H1 (cell line): ENCODE measurements at regions not wholly inside any gene's neighbourhood (a gene's known extent, or its start where the extent isn't known, plus 50 kb on each side); places are given as distances from the start of the nearest gene placed in this dataset.
A peak's percentile ranks its signal among the peaks of the same experiment; 100 is the strongest.

Source experiments
- CTCF ChIA-PET: fragments of 300-600 bp; sonication (Branson Sonifier 250); formaldehyde crosslinking; loops from one replicate; lab custom pipeline; 2021; ENCODE audit not compliant: partially characterized antibody; lab: Charles Lee
- POLR2A ChIA-PET: fragments of 300-600 bp; sonication (Branson Sonifier 250); formaldehyde crosslinking; loops from one replicate; lab custom pipeline; 2021; ENCODE audit warnings: inconsistent platforms; ENCODE audit not compliant: partially characterized antibody; lab: Charles Lee
- DNase-seq, 2 experiments: peaks; one replicate each; pipeline versions ENCODE4 v3.0.0 to v3.0.0-alpha.2; 2010 to 2022; ENCODE audit warnings: low spot score in 2 of 2, low read depth in 1 of 2, mixed read lengths in 1 of 2
- FAIRE-seq: peaks from 2 replicates; lab custom pipeline; 2011; peaks lifted over from hg19 to GRCh38; lab: Jason Lieb, UNC
- H2AFZ ChIP-seq: 2 replicates; pipeline ENCODE4 v1.8.1; 2012; ENCODE audit warnings: low read length, inconsistent platforms
- H2AK5ac ChIP-seq: 2 replicates; pipeline ENCODE4 v1.6.1; 2013; ENCODE audit warnings: low read depth, low read length
- H2BK120ac ChIP-seq: replicated peaks from 2 replicates; pipeline ENCODE3; 2013; ENCODE audit warnings: low read depth, low read length, inconsistent platforms
- H2BK12ac ChIP-seq: 2 replicates; pipeline ENCODE4 v1.6.1; 2013; ENCODE audit warnings: low read depth, low read length
- H2BK15ac ChIP-seq: 2 replicates; pipeline ENCODE4 v1.6.1; 2013; ENCODE audit warnings: low read length
- H2BK20ac ChIP-seq: 2 replicates; pipeline ENCODE4 v1.6.1; 2013; ENCODE audit warnings: low read length
- H2BK5ac ChIP-seq: 2 replicates; pipeline ENCODE4 v1.6.1; 2013; ENCODE audit warnings: low read depth, low read length
- H3K14ac ChIP-seq: 2 replicates; pipeline ENCODE4 v1.6.1; 2013; ENCODE audit warnings: inconsistent platforms; ENCODE audit not compliant: insufficient read length
- H3K18ac ChIP-seq: 2 replicates; pipeline ENCODE4 v1.6.1; 2013; ENCODE audit warnings: low read length; ENCODE audit errors: extremely low read depth
- H3K23ac ChIP-seq: 2 replicates; pipeline ENCODE4 v1.6.1; 2013; ENCODE audit warnings: inconsistent platforms; ENCODE audit not compliant: insufficient read length
- H3K23me2 ChIP-seq: 2 replicates; pipeline ENCODE4 v1.6.1; 2013; ENCODE audit warnings: low read depth, low read length
- H3K27ac ChIP-seq: 2 replicates; pipeline ENCODE4 v1.6.1; 2011; ENCODE audit warnings: low read depth, low read length, inconsistent platforms
- H3K27me3 ChIP-seq, 4 experiments: replicated peaks in 1 of 4; 1 replicate in 1 of 4; 2 replicates in 3 of 4; pipeline versions ENCODE4 v1.6.1 to v1.8.1; 2011 to 2013; ENCODE audit warnings: low read length in 3 of 4, mild to moderate bottlenecking in 3 of 4, inconsistent platforms in 2 of 4, mixed read lengths in 2 of 4, moderate library complexity in 1 of 4; ENCODE audit not compliant: control insufficient read depth in 3 of 4, insufficient read depth in 3 of 4; ENCODE audit errors: extremely low read depth in 1 of 4
- H3K36me3 ChIP-seq, 4 experiments: 2 replicates each; pipeline versions ENCODE4 v1.6.1 to v1.8.1; 2011 to 2013; ENCODE audit warnings: mild to moderate bottlenecking in 4 of 4, low read length in 3 of 4, moderate library complexity in 2 of 4, control low read depth in 1 of 4, inconsistent platforms in 1 of 4; ENCODE audit not compliant: insufficient read depth in 4 of 4, control insufficient read depth in 2 of 4
- H3K4ac ChIP-seq: replicated peaks from 2 replicates; pipeline ENCODE3; 2013; ENCODE audit warnings: low read length, low read depth, mixed read lengths, inconsistent platforms; ENCODE audit not compliant: insufficient read length
- H3K4me1 ChIP-seq, 4 experiments: replicated peaks in 1 of 4; 1 replicate in 1 of 4; 2 replicates in 3 of 4; pipeline versions ENCODE4 v1.6.1 to v1.8.1; 2011 to 2013; ENCODE audit warnings: low read length in 3 of 4, inconsistent platforms in 2 of 4, mixed read lengths in 1 of 4; ENCODE audit not compliant: insufficient read depth in 4 of 4, control insufficient read depth in 3 of 4
- H3K4me2 ChIP-seq, 2 experiments: 2 replicates each; pipeline versions ENCODE4 v1.6.1 to v1.8.1; 2011 to 2013; ENCODE audit warnings: low read depth in 2 of 2, low read length in 2 of 2, control low read depth in 1 of 2, inconsistent platforms in 1 of 2, mild to moderate bottlenecking in 1 of 2; ENCODE audit not compliant: insufficient read depth in 1 of 2
- H3K4me3 ChIP-seq, 4 experiments: fragments of 200-600, 300-600 bp in 1 of 4; sonication (generic), shearing (Covaris generic), sonication (Bioruptor Twin) in 1 of 4; 2 replicates each; pipeline versions ENCODE4 v1.5.1 to v1.8.1; 2011 to 2016; ENCODE audit warnings: low read length in 4 of 4, low read depth in 3 of 4, control low read depth in 2 of 4, inconsistent platforms in 2 of 4, mild to moderate bottlenecking in 2 of 4, mixed read lengths in 1 of 4, moderate library complexity in 1 of 4; ENCODE audit not compliant: insufficient read depth in 2 of 4; ENCODE audit errors: extremely low read depth in 1 of 4
- H3K56ac ChIP-seq: replicated peaks from 2 replicates; pipeline ENCODE3; 2013; ENCODE audit warnings: low read depth, mild to moderate bottlenecking, mixed read lengths, low read length, inconsistent platforms; ENCODE audit not compliant: insufficient read length
- H3K79me1 ChIP-seq: 2 replicates; pipeline ENCODE4 v1.6.1; 2013; ENCODE audit warnings: low read depth, low read length, control low read depth
- H3K79me2 ChIP-seq, 2 experiments: 2 replicates each; pipeline versions ENCODE4 v1.6.1 to v1.8.1; 2012 to 2013; ENCODE audit warnings: low read length in 2 of 2, mild to moderate bottlenecking in 2 of 2, inconsistent platforms in 1 of 2; ENCODE audit not compliant: insufficient read depth in 2 of 2, control insufficient read depth in 1 of 2
- H3K9ac ChIP-seq, 4 experiments: replicated peaks in 1 of 4; 1 replicate in 1 of 4; 2 replicates in 3 of 4; pipeline versions ENCODE4 v1.6.1 to v1.8.1; 2011 to 2013; ENCODE audit warnings: low read depth in 3 of 4, low read length in 3 of 4, control low read depth in 2 of 4, mild to moderate bottlenecking in 2 of 4, moderate library complexity in 2 of 4, inconsistent platforms in 1 of 4; ENCODE audit errors: extremely low read depth in 1 of 4
- H3K9me3 ChIP-seq, 2 experiments: 2 replicates each; pipeline versions ENCODE4 v1.6.1 to v1.8.1; 2012 to 2013; ENCODE audit warnings: mild to moderate bottlenecking in 2 of 2, moderate library complexity in 2 of 2, control low read depth in 1 of 2, inconsistent platforms in 1 of 2, low read depth in 1 of 2, low read length in 1 of 2, mixed read lengths in 1 of 2; ENCODE audit not compliant: insufficient read depth in 2 of 2
- H4K20me1 ChIP-seq, 2 experiments: replicated peaks in 1 of 2; 2 replicates each; pipeline versions ENCODE3 to v1.8.1; 2011 to 2013; ENCODE audit warnings: inconsistent platforms in 2 of 2, low read length in 2 of 2, mild to moderate bottlenecking in 1 of 2; ENCODE audit not compliant: insufficient read depth in 2 of 2, control insufficient read depth in 1 of 2
- H4K5ac ChIP-seq: 2 replicates; pipeline ENCODE4 v1.6.1; 2013; ENCODE audit warnings: low read length, low read depth, mixed read lengths, inconsistent platforms; ENCODE audit not compliant: insufficient read length
- H4K8ac ChIP-seq: 2 replicates; pipeline ENCODE4 v1.8.0; 2013; ENCODE audit warnings: mild to moderate bottlenecking, moderate library complexity, low read length, inconsistent platforms; ENCODE audit not compliant: insufficient read depth; ENCODE audit errors: extremely low read depth
- H4K91ac ChIP-seq: replicated peaks from 2 replicates; pipeline ENCODE3; 2013; ENCODE audit warnings: low read length, mixed read lengths, inconsistent platforms; ENCODE audit not compliant: insufficient read length
- EGR1 ChIP-seq: IDR thresholded peaks from 2 replicates; pipeline ENCODE4 v1.6.1; 2011; ENCODE audit warnings: low read depth, low read length, borderline replicate concordance
- GABPA ChIP-seq: IDR thresholded peaks from 2 replicates; pipeline ENCODE4 v1.6.1; 2011; ENCODE audit warnings: mild to moderate bottlenecking, low read length, moderate library complexity, borderline replicate concordance; ENCODE audit not compliant: insufficient read depth
- GTF2F1 ChIP-seq: IDR thresholded peaks from 2 replicates; pipeline ENCODE4 v1.6.1; 2012; ENCODE audit warnings: low read depth, low read length, improper control_type of control experiment, borderline replicate concordance
- HDAC6 ChIP-seq: IDR thresholded peaks from one replicate; pipeline ENCODE4 v1.7.1; 2012; ENCODE audit warnings: low read depth, mild to moderate bottlenecking, inconsistent platforms, low read length, moderate library complexity
- KDM4A ChIP-seq: IDR thresholded peaks from one replicate; pipeline ENCODE4 v1.7.1; 2012; ENCODE audit warnings: low read depth, mild to moderate bottlenecking, moderate library complexity, low read length, inconsistent platforms; ENCODE audit not compliant: severe bottlenecking
- POLR2A ChIP-seq, 2 experiments: IDR thresholded peaks; 1 replicate in 1 of 2; 2 replicates in 1 of 2; pipeline ENCODE4 v1.6.1; 2011; ENCODE audit warnings: low read depth in 2 of 2, low read length in 2 of 2, mild to moderate bottlenecking in 2 of 2; ENCODE audit errors: control extremely low read depth in 1 of 2
- USF2 ChIP-seq: IDR thresholded peaks from 2 replicates; pipeline ENCODE4 v1.6.1; 2011; ENCODE audit warnings: low read length, improper control_type of control experiment
- WGBS, 2 experiments: shearing (Covaris generic) in 1 of 2; methylation state at CpG; one replicate each; pipeline versions ENCODE4 v1.1.6 to v1.1.7; 2013 to 2015; ENCODE audit warnings: low lambda C conversion rate in 2 of 2, mixed read lengths in 2 of 2, inconsistent platforms in 1 of 2, low coverage in 1 of 2, missing lambda C conversion rate in 1 of 2; ENCODE audit not compliant: insufficient replicate concordance in 2 of 2, insufficient coverage in 1 of 2, insufficient read length in 1 of 2; ENCODE audit errors: extremely low coverage in 1 of 2, missing lambda C conversion rate in 1 of 2; 5-methylcytosine and 5-hydroxymethylcytosine counted together
- TF ChIP-seq, protein P1 (sequence below), 3 experiments: IDR thresholded peaks; 1 replicate in 2 of 3; 2 replicates in 1 of 3; pipeline versions ENCODE4 v1.5.1 to v1.6.1; 2011; ENCODE audit warnings: low read length in 3 of 3, mild to moderate bottlenecking in 3 of 3, inconsistent platforms in 2 of 3, low read depth in 1 of 3, moderate library complexity in 1 of 3; ENCODE audit not compliant: insufficient read depth in 1 of 3; ENCODE audit errors: control extremely low read depth in 1 of 3

DNA sequence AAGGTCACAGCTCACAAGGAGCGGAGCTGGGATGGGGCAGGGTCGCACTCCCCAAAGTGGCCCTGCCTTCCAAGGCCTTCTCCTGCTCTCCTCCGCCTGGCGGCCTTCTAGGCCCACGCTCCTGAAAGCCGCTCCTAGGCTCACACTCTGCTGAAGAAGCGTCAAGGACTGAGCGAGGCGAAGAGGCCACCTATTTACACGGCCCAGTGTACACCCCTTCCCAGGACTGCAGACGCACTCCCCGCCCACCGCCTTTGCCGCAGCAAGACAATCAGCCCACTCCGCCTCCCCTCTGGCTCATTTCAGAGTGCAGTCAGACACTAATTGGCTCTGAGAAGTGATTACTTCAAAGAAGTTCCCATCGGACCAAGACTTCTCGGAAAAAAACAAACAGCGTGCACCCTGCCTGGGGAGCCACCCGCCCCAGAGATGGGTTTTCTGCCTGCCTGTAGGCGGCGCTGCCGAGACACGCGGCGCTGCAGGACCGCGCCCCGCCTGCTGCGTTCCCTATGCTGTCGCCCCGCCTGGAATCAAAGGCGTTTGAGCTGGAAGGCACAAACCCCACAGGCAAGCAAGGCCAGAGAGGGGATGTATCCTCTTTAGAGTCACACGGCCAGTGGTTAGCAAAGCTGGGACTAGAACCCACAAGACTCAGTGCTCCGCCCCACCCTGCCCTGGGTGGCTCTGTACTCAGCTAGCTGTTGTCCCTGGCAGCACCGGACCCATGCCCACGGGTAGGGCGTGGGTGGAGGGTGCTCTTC, 414.8 kb downstream of the BUD13 start:
- DNase-seq (peak; percentile 85 to 88), FAIRE-seq (no peak)
- Histone ChIP-seq H4K91ac (peak overlapping the region; percentile 29), H3K4ac (no peak overlapping the region), H3K9me3 (no peaks in the 10 kb centered on the region), H3K27me3 (no peaks in the 10 kb centered on the region), H3K23ac (no peak overlapping the region), H2AFZ (peak overlapping the region; percentile 68; the same call in 1 of the 2 replicates), H3K56ac (no peak overlapping the region), H3K27ac (no peak overlapping the region), H4K8ac (peak overlapping the region; percentile 86; the same call in 1 of the 2 replicates), H2BK12ac (peak overlapping the region; percentile 76), H2AK5ac (peak overlapping the region; percentile 84; the same call in 1 of the 2 replicates), H3K36me3 (no peaks in the 10 kb centered on the region), H3K18ac (peak overlapping the region; percentile 78), H2BK15ac (peak overlapping the region; percentile 83; the same call in 1 of the 2 replicates), H3K4me2 (peak overlapping the region in 1 of 2 experiments; percentile 3; a peak in 1 of 4 replicates), H2BK5ac (peak overlapping the region; percentile 55; the same call in 1 of the 2 replicates), H3K4me1 (peaks cover 0 to 18% (median 9%) of the 10 kb centered on the region in 4 experiments; a peak in 6 of 7 replicates), H3K23me2 (no peaks in the 10 kb centered on the region; the same call in none of the 2 replicates), H3K14ac (no peak overlapping the region), H3K79me2 (no peaks in the 10 kb centered on the region), H3K9ac (no peak overlapping the region), H3K4me3 (no peak overlapping the region), H2BK20ac (peak overlapping the region; percentile 66; the same call in 1 of the 2 replicates), H2BK120ac (no peak overlapping the region), H4K20me1 (no peaks in the 10 kb centered on the region), H4K5ac (no peak overlapping the region), H3K79me1 (peaks cover 2% of the 10 kb centered on the region; the same call in 1 of the 2 replicates)
- CTCF ChIA-PET: interaction anchor here (0.6 to 6.1 kb wide), 54 partner anchors 9 to 974 kb away, joined by 3 to 44 read pairs (median 4); no protein-coding TSS in a partner anchor
- WGBS, 2 experiments: 49% methylated on average over 35 of the region's 37 CpGs; no CpG with 5 or more reads in 1 of the 2 experiments
- POLR2A ChIA-PET: interaction anchor here (1.2 to 1.3 kb wide), 2 partner anchors 9 kb away, joined by 3 to 5 read pairs; no protein-coding TSS in a partner anchor
- TF ChIP-seq GABPA (no peak), GTF2F1 (no peak), USF2 (no peak), POLR2A (IDR thresholded peaks at IDR 0.05; ENCODE audit: control extremely low read depth in 1 of 2, low read depth in 2 of 2, low read length in 2 of 2) (no peak), EGR1 (no peak), KDM4A (no peak), HDAC6 (no peak)
- TF ChIP-seq, protein P1, sequence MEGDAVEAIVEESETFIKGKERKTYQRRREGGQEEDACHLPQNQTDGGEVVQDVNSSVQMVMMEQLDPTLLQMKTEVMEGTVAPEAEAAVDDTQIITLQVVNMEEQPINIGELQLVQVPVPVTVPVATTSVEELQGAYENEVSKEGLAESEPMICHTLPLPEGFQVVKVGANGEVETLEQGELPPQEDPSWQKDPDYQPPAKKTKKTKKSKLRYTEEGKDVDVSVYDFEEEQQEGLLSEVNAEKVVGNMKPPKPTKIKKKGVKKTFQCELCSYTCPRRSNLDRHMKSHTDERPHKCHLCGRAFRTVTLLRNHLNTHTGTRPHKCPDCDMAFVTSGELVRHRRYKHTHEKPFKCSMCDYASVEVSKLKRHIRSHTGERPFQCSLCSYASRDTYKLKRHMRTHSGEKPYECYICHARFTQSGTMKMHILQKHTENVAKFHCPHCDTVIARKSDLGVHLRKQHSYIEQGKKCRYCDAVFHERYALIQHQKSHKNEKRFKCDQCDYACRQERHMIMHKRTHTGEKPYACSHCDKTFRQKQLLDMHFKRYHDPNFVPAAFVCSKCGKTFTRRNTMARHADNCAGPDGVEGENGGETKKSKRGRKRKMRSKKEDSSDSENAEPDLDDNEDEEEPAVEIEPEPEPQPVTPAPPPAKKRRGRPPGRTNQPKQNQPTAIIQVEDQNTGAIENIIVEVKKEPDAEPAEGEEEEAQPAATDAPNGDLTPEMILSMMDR (IDR thresholded peaks at IDR 0.05; ENCODE audit: control extremely low read depth in 1 of 3, insufficient read depth in 1 of 3, low read depth in 1 of 3, low read length in 3 of 3): peak; percentile 96 to 97 (median 97)
